Adipocyte (in vitro differentiated cells): ENCODE measurements at regions not wholly inside any gene's neighbourhood (a gene's known extent, or its start where the extent isn't known, plus 50 kb on each side); places are given as distances from the start of the nearest gene placed in this dataset.

Source experiments
- DNase-seq: peaks from one replicate; pipeline ENCODE4 v3.0.0-alpha.2; 2015; ENCODE audit warnings: low read depth
- H3K27me3 ChIP-seq: replicated peaks from 2 replicates; pipeline ENCODE4 v1.7.0; 2013; ENCODE audit warnings: mild to moderate bottlenecking, low read length, moderate library complexity; ENCODE audit not compliant: control insufficient read depth, insufficient read depth
- H3K36me3 ChIP-seq: 2 replicates; pipeline ENCODE4 v1.7.0; 2013; ENCODE audit warnings: low read length, mild to moderate bottlenecking, moderate library complexity; ENCODE audit not compliant: control insufficient read depth, insufficient read depth, severe bottlenecking
- H3K4me1 ChIP-seq: 2 replicates; pipeline ENCODE4 v1.7.0; 2013; ENCODE audit warnings: mild to moderate bottlenecking, low read length, moderate library complexity; ENCODE audit not compliant: control insufficient read depth, insufficient read depth
- H3K4me3 ChIP-seq: 2 replicates; pipeline ENCODE4 v1.7.0; 2013; ENCODE audit warnings: mild to moderate bottlenecking, low read length, moderate library complexity
- H3K9ac ChIP-seq: 2 replicates; pipeline ENCODE4 v1.7.0; 2013; ENCODE audit warnings: mild to moderate bottlenecking, low read length, moderate library complexity
- H3K9me3 ChIP-seq: 2 replicates; pipeline ENCODE4 v1.7.0; 2013; ENCODE audit warnings: mild to moderate bottlenecking, low read length, moderate library complexity; ENCODE audit not compliant: control insufficient read depth

DNA sequence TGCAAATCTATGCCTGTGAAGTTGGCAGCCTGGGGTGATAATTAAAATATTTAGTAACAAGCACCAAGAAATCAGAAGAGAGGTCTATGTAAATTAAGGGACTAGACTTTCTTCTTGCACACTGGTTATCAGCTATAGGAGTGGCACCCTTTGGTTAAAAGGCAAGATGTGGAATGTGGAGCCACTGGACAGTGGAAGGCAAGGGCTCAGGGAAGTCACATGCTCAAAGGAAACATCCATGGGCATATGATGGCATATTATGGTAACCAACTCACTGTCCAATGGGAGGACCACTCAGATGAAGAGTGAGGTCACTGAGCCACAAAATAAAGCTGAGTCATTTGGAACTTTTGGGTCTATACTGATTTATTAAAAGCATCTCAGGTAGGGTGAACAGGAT, 165.6 kb upstream of the PRICKLE2 start:
- Histone ChIP-seq H3K4me1 (no peaks in the 10 kb centered on the region), H3K36me3 (no peaks in the 10 kb centered on the region), H3K4me3 (no peak overlapping the region), H3K27me3 (no peaks in the 10 kb centered on the region), H3K9me3 (no peaks in the 10 kb centered on the region), H3K9ac (no peak overlapping the region)
- DNase-seq: no peak

DNA sequence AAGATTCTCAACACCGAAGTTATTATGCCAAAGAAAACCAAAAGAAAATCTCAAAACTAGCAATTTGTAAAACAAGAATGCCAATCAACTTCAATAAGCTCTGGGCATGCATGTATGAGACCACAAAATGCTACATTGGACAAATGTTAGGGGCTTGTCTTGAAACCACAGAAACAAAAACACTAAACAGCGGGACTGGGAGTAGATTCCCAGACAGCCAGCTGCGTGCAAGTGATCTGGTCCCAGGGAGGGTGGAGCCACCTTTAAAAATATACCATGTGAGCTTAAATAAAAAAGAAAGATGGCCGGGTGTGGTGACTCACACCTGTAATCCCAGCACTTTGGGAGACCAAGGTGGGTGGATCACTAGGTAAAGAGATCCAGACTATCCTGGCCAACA, 163.6 kb upstream of the PRICKLE2 start:
- Histone ChIP-seq H3K27me3 (no peaks in the 10 kb centered on the region), H3K9ac (no peak overlapping the region), H3K36me3 (no peaks in the 10 kb centered on the region), H3K4me1 (no peaks in the 10 kb centered on the region), H3K4me3 (no peak overlapping the region), H3K9me3 (no peaks in the 10 kb centered on the region)
- no peak for DNase-seq

- H3K27me3 ChIP-seq: no peaks in the 10 kb centered on the region
- H3K9me3 ChIP-seq: no peaks in the 10 kb centered on the region
Observed at GRCh38 chr3:64387688-64388087, 162.4 kb upstream of the PRICKLE2 start.

DNA sequence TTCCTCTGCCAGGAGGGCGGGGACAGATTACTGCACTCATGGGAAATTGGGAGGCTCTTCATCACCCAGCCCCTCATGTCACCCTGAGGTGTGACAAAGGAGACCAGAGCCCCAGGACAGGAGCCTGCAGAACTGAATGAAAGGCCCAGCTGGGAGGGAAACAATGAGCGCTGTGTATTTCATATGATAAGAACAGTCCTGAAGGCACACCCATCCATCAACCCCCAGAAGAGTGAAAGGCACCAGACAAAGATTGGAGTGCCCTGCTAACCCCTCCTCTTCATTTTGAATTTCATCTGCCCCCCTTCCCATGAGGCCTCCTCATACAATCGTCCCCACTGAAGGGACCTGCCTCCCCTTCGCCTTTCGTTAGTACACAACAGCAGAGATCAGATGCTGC, 160.0 kb upstream of the PRICKLE2 start:
- no peak overlapping the region for H3K4me3 ChIP-seq
- H3K4me1 ChIP-seq: no peaks in the 10 kb centered on the region
- H3K9me3 ChIP-seq: no peaks in the 10 kb centered on the region
- DNase-seq: no peak
- no peak overlapping the region for H3K9ac ChIP-seq
- no peaks in the 10 kb centered on the region for H3K27me3 ChIP-seq
- no peaks in the 10 kb centered on the region for H3K36me3 ChIP-seq

More at GRCh38 chr3:64387688-64388087, 162.4 kb upstream of the PRICKLE2 start:
- Histone ChIP-seq H3K36me3 (no peaks in the 10 kb centered on the region), H3K4me3 (no peak overlapping the region), H3K9ac (no peak overlapping the region), H3K4me1 (no peaks in the 10 kb centered on the region)
- DNase-seq: no peak

GRCh38 chr3:64384561-64384960, 159.3 kb upstream of the PRICKLE2 start:
- no peak overlapping the region for H3K9ac ChIP-seq
- no peak for DNase-seq
- H3K27me3 ChIP-seq: no peaks in the 10 kb centered on the region
- H3K4me3 ChIP-seq: no peak overlapping the region
- no peaks in the 10 kb centered on the region for H3K36me3 ChIP-seq
- H3K9me3 ChIP-seq: no peaks in the 10 kb centered on the region
- no peaks in the 10 kb centered on the region for H3K4me1 ChIP-seq

GRCh38 chr3:64382153-64382552, 156.9 kb upstream of the PRICKLE2 start:
- H3K9ac ChIP-seq: no peak overlapping the region
- H3K4me3 ChIP-seq: no peak overlapping the region
- no peaks in the 10 kb centered on the region for H3K27me3 ChIP-seq
- no peaks in the 10 kb centered on the region for H3K9me3 ChIP-seq
- no peaks in the 10 kb centered on the region for H3K4me1 ChIP-seq
- no peak for DNase-seq
- H3K36me3 ChIP-seq: no peaks in the 10 kb centered on the region

DNA sequence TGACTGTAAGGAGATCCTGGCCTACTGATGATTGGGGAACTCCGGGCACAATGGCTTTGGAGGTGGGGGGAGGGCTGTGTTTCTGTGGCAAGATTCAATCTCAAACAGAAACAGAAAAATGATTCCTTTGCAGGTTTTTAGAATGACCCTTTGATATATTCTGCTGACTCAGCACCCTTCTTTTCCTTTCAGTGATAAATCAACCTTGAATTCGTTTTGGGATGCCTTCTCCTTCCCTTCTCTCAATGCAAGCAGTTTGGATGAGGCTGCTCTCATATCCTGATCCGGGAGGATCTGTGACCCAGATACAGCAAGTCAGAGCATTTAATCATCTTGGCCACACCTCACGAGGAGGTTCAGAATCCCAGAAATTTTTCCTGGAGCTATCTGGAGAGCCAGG, 156.1 kb upstream of the PRICKLE2 start:
- Histone ChIP-seq H3K9me3 (no peaks in the 10 kb centered on the region), H3K36me3 (no peaks in the 10 kb centered on the region), H3K9ac (no peak overlapping the region), H3K4me3 (no peak overlapping the region), H3K4me1 (no peaks in the 10 kb centered on the region), H3K27me3 (no peaks in the 10 kb centered on the region)
- DNase-seq: no peak

DNA sequence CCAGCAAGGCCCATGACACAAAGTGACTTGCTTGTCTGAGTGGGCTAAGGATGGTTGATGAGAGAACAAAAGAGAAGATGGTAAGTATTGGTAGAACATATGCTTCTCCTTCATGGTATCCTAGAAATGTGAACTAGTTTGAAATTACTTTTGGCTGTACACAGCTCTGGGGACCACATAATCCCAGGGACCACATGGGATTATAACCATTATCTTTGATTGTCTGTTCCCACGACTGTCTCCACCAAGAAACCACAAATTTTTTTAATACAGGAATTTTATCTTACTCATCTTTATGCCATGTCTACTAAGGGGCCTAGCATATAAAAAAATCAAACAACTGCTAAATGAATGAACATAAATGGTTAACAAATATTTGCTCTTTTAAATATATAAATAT, 155.3 kb upstream of the PRICKLE2 start:
- H3K36me3 ChIP-seq: no peaks in the 10 kb centered on the region
- H3K4me1 ChIP-seq: no peaks in the 10 kb centered on the region
- DNase-seq: no peak
- H3K4me3 ChIP-seq: no peak overlapping the region
- H3K27me3 ChIP-seq: no peaks in the 10 kb centered on the region
- peaks cover 7% of the 10 kb centered on the region for H3K9me3 ChIP-seq
- no peak overlapping the region for H3K9ac ChIP-seq

GRCh38 chr3:64379221-64379620, 154.0 kb upstream of the PRICKLE2 start:
- no peak for DNase-seq
- H3K36me3 ChIP-seq: no peaks in the 10 kb centered on the region
- H3K4me3 ChIP-seq: no peak overlapping the region
- H3K27me3 ChIP-seq: no peaks in the 10 kb centered on the region
- peaks cover 12% of the 10 kb centered on the region for H3K9me3 ChIP-seq
- no peak overlapping the region for H3K9ac ChIP-seq
- H3K4me1 ChIP-seq: no peaks in the 10 kb centered on the region

GRCh38 chr3:64377942-64378341, 152.7 kb upstream of the PRICKLE2 start:
- Histone ChIP-seq H3K4me1 (no peaks in the 10 kb centered on the region), H3K9ac (no peak overlapping the region), H3K4me3 (no peak overlapping the region), H3K36me3 (no peaks in the 10 kb centered on the region), H3K9me3 (peaks cover 12% of the 10 kb centered on the region), H3K27me3 (no peaks in the 10 kb centered on the region)
- no peak for DNase-seq

DNA sequence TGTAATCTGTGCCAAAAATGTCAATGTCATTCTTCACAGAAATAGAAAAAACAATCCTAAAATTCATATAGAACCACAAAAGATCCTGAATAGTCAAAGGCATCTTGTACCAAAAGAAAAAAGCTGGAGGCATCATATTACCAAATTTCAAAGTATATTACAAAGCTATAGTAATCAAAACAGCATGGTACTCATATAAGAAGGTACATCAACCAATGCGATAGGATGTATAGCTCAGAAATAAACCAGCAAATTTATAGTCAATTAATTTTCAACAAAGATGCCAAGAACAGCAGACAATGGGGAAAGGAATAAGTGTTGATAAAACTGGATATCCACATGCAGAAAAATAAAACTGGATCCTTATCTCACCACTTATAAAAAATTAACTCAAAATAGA, 150.5 kb upstream of the PRICKLE2 start:
- Histone ChIP-seq H3K27me3 (no peaks in the 10 kb centered on the region), H3K9ac (no peak overlapping the region), H3K4me1 (no peaks in the 10 kb centered on the region), H3K9me3 (peaks cover 12% of the 10 kb centered on the region), H3K36me3 (no peaks in the 10 kb centered on the region), H3K4me3 (no peak overlapping the region)
- no peak for DNase-seq

GRCh38 chr3:64369390-64369789, 144.1 kb upstream of the PRICKLE2 start:
- Histone ChIP-seq H3K9me3 (no peaks in the 10 kb centered on the region), H3K4me1 (peaks cover 7% of the 10 kb centered on the region)
- DNase-seq: no peak

More at GRCh38 chr3:64369390-64369789, 144.1 kb upstream of the PRICKLE2 start:
- Histone ChIP-seq H3K27me3 (no peaks in the 10 kb centered on the region), H3K4me3 (no peak overlapping the region), H3K36me3 (no peaks in the 10 kb centered on the region), H3K9ac (no peak overlapping the region)
